ENCODE measurements at regions not wholly inside any gene's neighbourhood (a gene's known extent, or its start where the extent isn't known, plus 50 kb on each side); places are given as distances from the start of the nearest gene placed in this dataset.

GRCh38 chr13:106981051-106981450 is 413.1 kb upstream of the ARGLU1 start:
- Histone ChIP-seq H3K23ac (ENCODE audit: insufficient read length, low read depth, low read length) (no peak overlapping the region), H2BK12ac (ENCODE audit: insufficient read length, low read depth, low read length) (no peak overlapping the region), H2BK20ac (ENCODE audit: low read depth, low read length, poor library complexity, severe bottlenecking) (no peak overlapping the region), H4K91ac (ENCODE audit: insufficient read length, low read depth, low read length) (no peak overlapping the region), H3K27me3 (ENCODE audit: insufficient read depth, low read length) (no peaks in the 10 kb centered on the region), H3T11ph (ENCODE audit: low read length) (no peak overlapping the region), H2AK5ac (ENCODE audit: insufficient read length, low read length) (no peak overlapping the region), H4K8ac (replicated peaks; ENCODE audit: insufficient read length, low read depth, low read length) (no peak overlapping the region), H3K23me2 (ENCODE audit: insufficient read length, low read depth, low read length, poor library complexity, severe bottlenecking) (no peaks in the 10 kb centered on the region), H3K79me2 (ENCODE audit: insufficient read depth, low read length) (no peaks in the 10 kb centered on the region), H3K4ac (ENCODE audit: low read depth, low read length) (no peak overlapping the region), H4K20me1 (ENCODE audit: control insufficient read depth, insufficient read depth, insufficient read length) (no peaks in the 10 kb centered on the region), H2BK15ac (ENCODE audit: low read depth, low read length) (no peak overlapping the region), H3K4me1 (ENCODE audit: insufficient read depth, low read length) (peaks cover 3% of the 10 kb centered on the region; the same call in 1 of the 2 replicates), H3K79me1 (ENCODE audit: insufficient read depth, low read depth, low read length, poor library complexity, severe bottlenecking) (no peaks in the 10 kb centered on the region), H2BK5ac (ENCODE audit: insufficient read length, low read length) (no peak overlapping the region), H3K18ac (ENCODE audit: insufficient read length, low read depth, low read length) (no peak overlapping the region), H3K56ac (ENCODE audit: insufficient read length, low read depth, low read length) (no peak overlapping the region), H2AFZ (ENCODE audit: low read length) (no peak overlapping the region), H2BK120ac (ENCODE audit: low read depth, low read length, poor library complexity, severe bottlenecking) (no peak overlapping the region), H4K5ac (ENCODE audit: insufficient read length, low read depth, low read length) (no peak overlapping the region), H3K9me3 (ENCODE audit: control insufficient read depth, low read depth, low read length) (no peaks in the 10 kb centered on the region), H3K14ac (ENCODE audit: insufficient read depth, low read length) (no peak overlapping the region), H3K4me2 (ENCODE audit: insufficient read depth, insufficient read length, low read length) (no peak overlapping the region), H3K27ac (ENCODE audit: insufficient read length, low read depth, low read length) (no peak overlapping the region), H3K9ac (ENCODE audit: extremely low read depth, insufficient read length, low read length) (no peak overlapping the region)
- no peak for DNase-seq
- Mint-ChIP-seq H3K4me1 (peaks cover 3 to 10% of the 10 kb centered on the region in 2 experiments), H3K27me3 (ENCODE audit: low read depth) (no peaks in the 10 kb centered on the region), H3K9me3 (no peaks in the 10 kb centered on the region; a peak in 1 of 5 replicates), H3K27ac (no peak overlapping the region), H3K4me3 (no peak overlapping the region), H3K36me3 (ENCODE audit: insufficient read depth in 1 of 3, low read depth in 3 of 3) (no peaks in the 10 kb centered on the region)
- WGBS (ENCODE audit: extremely low coverage, insufficient read length, low lambda C conversion rate) = no CpG with 5 or more reads among the region's 2 CpGs
- TF ChIP-seq, protein P1, sequence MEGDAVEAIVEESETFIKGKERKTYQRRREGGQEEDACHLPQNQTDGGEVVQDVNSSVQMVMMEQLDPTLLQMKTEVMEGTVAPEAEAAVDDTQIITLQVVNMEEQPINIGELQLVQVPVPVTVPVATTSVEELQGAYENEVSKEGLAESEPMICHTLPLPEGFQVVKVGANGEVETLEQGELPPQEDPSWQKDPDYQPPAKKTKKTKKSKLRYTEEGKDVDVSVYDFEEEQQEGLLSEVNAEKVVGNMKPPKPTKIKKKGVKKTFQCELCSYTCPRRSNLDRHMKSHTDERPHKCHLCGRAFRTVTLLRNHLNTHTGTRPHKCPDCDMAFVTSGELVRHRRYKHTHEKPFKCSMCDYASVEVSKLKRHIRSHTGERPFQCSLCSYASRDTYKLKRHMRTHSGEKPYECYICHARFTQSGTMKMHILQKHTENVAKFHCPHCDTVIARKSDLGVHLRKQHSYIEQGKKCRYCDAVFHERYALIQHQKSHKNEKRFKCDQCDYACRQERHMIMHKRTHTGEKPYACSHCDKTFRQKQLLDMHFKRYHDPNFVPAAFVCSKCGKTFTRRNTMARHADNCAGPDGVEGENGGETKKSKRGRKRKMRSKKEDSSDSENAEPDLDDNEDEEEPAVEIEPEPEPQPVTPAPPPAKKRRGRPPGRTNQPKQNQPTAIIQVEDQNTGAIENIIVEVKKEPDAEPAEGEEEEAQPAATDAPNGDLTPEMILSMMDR (conservative IDR thresholded peaks at IDR 0.05) = no peak

Data from H9 (cell line).